HL-60 (cell line): ENCODE measurements at regions not wholly inside any gene's neighbourhood (a gene's known extent, or its start where the extent isn't known, plus 50 kb on each side); places are given as distances from the start of the nearest gene placed in this dataset.

ENCODE experiments used
- DNase-seq, 2 experiments: peaks; one replicate each; pipeline ENCODE4 v3.0.0-alpha.2; 2010 to 2020; ENCODE audit warnings: low read depth in 1 of 2, low spot score in 1 of 2
- H3K27ac ChIP-seq: fragments of 250-450 bp; sonication (Bioruptor Pico); replicated peaks from 2 replicates; pipeline ENCODE4 v1.5.1; 2020; ENCODE audit warnings: mild to moderate bottlenecking, moderate library complexity
- H3K27me3 ChIP-seq: fragments of 250-450 bp; sonication (Bioruptor Pico); 2 replicates; pipeline ENCODE4 v1.5.1; 2021; ENCODE audit warnings: mild to moderate bottlenecking, moderate library complexity; ENCODE audit not compliant: insufficient read depth, poor library complexity, severe bottlenecking
- H3K4me3 ChIP-seq: replicated peaks from 2 replicates; pipeline ENCODE4 v1.5.1; 2011; ENCODE audit warnings: mild to moderate bottlenecking, control low read depth, low read length; ENCODE audit not compliant: insufficient read depth
- GABPA ChIP-seq: IDR thresholded peaks from 2 replicates; pipeline ENCODE4 v1.6.1; 2012; ENCODE audit warnings: low read depth
- POLR2AphosphoS5 ChIP-seq: IDR thresholded peaks from 2 replicates; pipeline ENCODE4 v1.6.1; 2012; ENCODE audit warnings: low read depth
- SPI1 ChIP-seq: IDR thresholded peaks from 2 replicates; pipeline ENCODE4 v1.6.1; 2012; ENCODE audit warnings: low read depth, mild to moderate bottlenecking, borderline replicate concordance
- TF ChIP-seq, protein P1 (sequence below): IDR thresholded peaks from 2 replicates; pipeline ENCODE4 v1.6.1; 2012; ENCODE audit warnings: low read depth; ENCODE audit not compliant: insufficient replicate concordance
- TF ChIP-seq, protein P2 (sequence below): IDR thresholded peaks from one replicate; pipeline ENCODE4 v1.5.1; 2011; ENCODE audit warnings: low read length, control low read depth, inconsistent platforms; ENCODE audit not compliant: insufficient read depth

- no peak for TF ChIP-seq POLR2AphosphoS5
- TF ChIP-seq, protein P1, sequence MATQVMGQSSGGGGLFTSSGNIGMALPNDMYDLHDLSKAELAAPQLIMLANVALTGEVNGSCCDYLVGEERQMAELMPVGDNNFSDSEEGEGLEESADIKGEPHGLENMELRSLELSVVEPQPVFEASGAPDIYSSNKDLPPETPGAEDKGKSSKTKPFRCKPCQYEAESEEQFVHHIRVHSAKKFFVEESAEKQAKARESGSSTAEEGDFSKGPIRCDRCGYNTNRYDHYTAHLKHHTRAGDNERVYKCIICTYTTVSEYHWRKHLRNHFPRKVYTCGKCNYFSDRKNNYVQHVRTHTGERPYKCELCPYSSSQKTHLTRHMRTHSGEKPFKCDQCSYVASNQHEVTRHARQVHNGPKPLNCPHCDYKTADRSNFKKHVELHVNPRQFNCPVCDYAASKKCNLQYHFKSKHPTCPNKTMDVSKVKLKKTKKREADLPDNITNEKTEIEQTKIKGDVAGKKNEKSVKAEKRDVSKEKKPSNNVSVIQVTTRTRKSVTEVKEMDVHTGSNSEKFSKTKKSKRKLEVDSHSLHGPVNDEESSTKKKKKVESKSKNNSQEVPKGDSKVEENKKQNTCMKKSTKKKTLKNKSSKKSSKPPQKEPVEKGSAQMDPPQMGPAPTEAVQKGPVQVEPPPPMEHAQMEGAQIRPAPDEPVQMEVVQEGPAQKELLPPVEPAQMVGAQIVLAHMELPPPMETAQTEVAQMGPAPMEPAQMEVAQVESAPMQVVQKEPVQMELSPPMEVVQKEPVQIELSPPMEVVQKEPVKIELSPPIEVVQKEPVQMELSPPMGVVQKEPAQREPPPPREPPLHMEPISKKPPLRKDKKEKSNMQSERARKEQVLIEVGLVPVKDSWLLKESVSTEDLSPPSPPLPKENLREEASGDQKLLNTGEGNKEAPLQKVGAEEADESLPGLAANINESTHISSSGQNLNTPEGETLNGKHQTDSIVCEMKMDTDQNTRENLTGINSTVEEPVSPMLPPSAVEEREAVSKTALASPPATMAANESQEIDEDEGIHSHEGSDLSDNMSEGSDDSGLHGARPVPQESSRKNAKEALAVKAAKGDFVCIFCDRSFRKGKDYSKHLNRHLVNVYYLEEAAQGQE = no peak
- no peak for TF ChIP-seq SPI1
- TF ChIP-seq GABPA = no peak
- TF ChIP-seq, protein P2, sequence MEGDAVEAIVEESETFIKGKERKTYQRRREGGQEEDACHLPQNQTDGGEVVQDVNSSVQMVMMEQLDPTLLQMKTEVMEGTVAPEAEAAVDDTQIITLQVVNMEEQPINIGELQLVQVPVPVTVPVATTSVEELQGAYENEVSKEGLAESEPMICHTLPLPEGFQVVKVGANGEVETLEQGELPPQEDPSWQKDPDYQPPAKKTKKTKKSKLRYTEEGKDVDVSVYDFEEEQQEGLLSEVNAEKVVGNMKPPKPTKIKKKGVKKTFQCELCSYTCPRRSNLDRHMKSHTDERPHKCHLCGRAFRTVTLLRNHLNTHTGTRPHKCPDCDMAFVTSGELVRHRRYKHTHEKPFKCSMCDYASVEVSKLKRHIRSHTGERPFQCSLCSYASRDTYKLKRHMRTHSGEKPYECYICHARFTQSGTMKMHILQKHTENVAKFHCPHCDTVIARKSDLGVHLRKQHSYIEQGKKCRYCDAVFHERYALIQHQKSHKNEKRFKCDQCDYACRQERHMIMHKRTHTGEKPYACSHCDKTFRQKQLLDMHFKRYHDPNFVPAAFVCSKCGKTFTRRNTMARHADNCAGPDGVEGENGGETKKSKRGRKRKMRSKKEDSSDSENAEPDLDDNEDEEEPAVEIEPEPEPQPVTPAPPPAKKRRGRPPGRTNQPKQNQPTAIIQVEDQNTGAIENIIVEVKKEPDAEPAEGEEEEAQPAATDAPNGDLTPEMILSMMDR = no peak
- no peak for DNase-seq
- Histone ChIP-seq H3K27ac (no peak overlapping the region), H3K4me3 (no peak overlapping the region), H3K27me3 (peaks cover 2% of the 10 kb centered on the region)
These were observed 204.3 kb downstream of the TRIM29 start for GRCh38 chr11:119933584-119933983.

- H3K27ac ChIP-seq = no peak overlapping the region
- peaks cover 2% of the 10 kb centered on the region for H3K27me3 ChIP-seq
- no peak for TF ChIP-seq POLR2AphosphoS5
- TF ChIP-seq, protein P1 = no peak
- TF ChIP-seq, protein P2 = no peak
- TF ChIP-seq SPI1 = no peak
- no peak for TF ChIP-seq GABPA
- no peak overlapping the region for H3K4me3 ChIP-seq
- DNase-seq = no peak
These were observed 204.0 kb upstream of the NECTIN1 start for GRCh38 chr11:119932828-119933562.

DNA sequence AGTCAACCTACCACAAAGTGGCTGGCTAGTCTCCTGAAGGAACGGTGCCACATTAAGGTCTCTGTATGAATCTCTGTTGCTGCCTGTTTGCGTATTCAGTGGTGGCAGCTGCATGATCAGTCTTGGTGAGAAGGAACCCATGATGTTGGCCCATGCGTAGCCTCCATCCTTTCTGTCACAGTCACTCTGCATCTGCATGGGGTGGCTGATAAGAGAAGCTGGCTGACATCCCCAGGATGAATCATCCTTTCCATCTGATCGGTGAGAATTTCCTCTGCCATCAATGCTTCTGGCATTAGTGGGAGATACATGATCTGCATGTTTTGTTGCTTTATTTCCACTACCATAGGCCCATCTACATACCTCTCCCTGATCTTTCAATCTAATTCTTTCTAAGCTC, 199.0 kb upstream of the NECTIN1 start:
- Histone ChIP-seq H3K27ac (no peak overlapping the region), H3K4me3 (no peak overlapping the region), H3K27me3 (peaks cover 2% of the 10 kb centered on the region)
- TF ChIP-seq SPI1 (no peak), GABPA (no peak), POLR2AphosphoS5 (no peak)
- TF ChIP-seq, protein P1 = no peak
- TF ChIP-seq, protein P2 = no peak
- DNase-seq = no peak
